ENCODE measurements at regions not wholly inside any gene's neighbourhood (a gene's known extent, or its start where the extent isn't known, plus 50 kb on each side); places are given as distances from the start of the nearest gene placed in this dataset.
A peak's percentile ranks its signal among the peaks of the same experiment; 100 is the strongest.
"Not testable (repeated sequence)": the region's sequence is repeated elsewhere in the genome, so short reads cannot be mapped to it uniquely, and the experiment has no call there.

DNA sequence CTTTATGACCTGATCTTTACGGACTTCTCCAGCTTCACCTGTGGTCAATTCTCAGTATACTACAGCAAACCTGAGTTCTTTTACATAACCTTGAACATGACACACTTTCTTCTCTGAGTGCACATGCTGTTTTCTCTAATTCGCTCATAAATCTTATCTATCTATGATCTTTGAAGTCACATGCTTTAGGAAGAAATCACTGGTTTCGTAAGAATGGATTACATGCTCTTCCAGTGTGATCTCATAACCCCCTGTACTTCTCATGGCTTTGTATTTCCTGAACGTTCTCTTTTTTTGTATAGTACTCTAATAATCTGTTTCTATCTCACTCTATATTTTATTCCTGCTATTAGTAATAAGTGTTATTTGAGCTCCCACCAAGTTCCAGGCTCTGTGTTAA is 1165.2 kb downstream of the TBL1XR1 start:
- DNase-seq: peak; percentile 12

DNA sequence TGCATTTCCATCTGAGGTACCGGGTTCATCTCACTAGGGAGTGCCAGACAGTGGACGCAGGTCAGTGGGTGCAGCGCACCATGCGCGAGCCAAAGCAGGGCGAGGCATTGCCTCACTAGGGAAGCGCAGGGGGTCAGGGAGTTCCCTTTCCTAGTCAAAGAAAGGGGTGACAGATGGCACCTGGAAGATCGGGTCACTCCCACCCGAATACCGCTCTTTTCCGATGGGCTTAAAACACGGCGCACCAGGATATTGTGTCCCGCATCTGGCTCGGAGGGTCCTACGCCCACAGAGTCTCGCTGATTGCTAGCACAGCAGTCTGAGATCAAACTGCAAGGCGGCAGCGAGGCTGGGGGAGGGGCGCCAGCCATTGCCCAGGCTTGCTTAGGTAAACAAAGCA is 1157.1 kb downstream of the NAALADL2 start:
- DNase-seq: not testable (repeated sequence)

DNA sequence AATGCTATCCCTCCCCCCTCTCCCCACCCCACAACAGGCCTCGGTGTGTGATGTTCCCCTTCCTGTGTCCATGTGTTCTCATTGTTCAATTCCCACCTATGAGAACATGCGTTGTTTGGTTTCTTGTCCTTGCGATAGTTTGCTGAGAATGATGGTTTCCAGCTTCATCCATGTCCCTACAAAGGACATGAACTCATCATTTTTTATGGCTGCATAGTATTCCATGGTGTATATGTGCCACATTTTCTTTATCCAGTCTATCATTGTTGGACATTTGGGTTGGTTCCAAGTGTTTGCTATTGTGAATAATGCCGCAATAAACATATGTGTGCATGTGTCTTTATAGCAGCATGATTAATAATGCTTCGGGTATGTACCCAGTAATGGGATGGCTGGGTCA is 1156.1 kb downstream of the NAALADL2 start:
- DNase-seq: not testable (repeated sequence)

DNA sequence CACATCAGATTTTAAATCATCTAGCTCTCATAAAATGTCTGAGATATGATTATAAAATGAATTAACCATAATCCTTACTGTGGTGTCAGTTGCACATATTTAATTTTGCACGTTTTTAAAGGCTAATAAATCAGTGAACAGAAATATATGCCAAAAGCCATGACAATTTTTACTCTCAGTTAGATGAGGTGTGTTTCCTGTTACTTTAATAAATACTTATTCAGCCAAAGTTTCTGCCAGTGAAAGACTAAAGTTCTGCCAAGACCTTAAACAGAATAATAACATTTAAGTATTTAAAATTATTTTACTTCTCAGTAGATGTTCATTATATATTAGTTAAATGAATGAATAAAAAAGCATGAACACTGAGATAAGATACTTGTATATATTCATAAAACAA is 1150.1 kb downstream of the NAALADL2 start:
- no peak for DNase-seq

DNA sequence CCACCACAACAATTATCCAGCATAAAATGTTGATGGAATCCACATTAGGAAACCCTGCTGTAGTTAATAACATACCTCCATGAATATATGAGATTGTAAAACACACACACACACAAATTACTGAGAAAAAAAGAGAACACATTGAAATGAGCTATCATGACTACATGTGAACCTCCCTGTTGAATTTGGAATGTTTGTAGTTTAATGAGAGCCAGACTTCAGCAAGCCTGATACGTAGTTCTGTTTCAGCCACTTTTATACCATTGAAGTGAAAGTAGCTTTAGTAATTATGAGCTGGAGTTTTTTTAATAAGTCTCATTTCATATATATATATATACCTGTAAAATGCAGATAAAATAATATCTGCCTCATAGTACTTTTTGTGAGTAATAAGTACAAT is 1146.4 kb downstream of the NAALADL2 start:
- no peak for DNase-seq

DNA sequence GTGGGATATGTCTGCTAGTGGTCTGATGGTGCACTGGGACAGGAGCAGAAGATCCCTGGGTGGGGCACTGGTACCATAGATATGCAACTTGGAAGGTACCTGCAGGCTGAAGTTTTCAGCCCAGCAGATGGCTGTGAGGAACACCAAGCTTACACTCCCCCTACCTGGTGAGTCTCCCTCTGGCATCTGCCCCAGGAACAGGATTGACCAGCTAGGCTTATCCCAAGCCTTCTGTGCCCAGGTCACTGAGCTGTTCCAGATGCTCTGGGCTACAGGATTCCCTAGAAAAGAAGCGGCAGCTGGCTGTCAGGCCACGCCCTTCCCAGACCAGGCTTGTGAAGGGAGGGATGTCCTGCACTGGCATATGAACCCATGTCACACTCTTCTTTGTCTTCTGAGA is 1130.0 kb downstream of the NAALADL2 start:
- no peak for DNase-seq

DNA sequence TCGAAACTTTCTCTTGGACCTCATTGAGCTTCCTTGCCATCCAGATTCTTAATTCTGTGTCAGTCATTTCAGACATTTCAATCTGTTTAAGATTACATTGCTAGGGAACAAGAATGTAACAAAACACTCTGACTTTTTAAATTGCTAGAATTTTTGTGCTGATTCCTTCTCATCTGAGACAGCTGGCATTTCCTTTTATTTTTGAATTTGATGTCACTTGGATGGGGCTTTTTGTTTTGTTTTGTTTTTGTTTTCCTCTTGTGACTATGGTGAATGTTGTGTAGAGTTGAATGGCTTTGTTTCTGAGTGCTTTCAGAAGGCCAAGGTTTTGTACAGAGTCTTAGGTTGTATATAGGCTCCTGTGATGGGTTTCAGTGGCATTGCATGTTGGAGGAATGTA is 1129.3 kb downstream of the NAALADL2 start:
- DNase-seq: peak; percentile 2

DNA sequence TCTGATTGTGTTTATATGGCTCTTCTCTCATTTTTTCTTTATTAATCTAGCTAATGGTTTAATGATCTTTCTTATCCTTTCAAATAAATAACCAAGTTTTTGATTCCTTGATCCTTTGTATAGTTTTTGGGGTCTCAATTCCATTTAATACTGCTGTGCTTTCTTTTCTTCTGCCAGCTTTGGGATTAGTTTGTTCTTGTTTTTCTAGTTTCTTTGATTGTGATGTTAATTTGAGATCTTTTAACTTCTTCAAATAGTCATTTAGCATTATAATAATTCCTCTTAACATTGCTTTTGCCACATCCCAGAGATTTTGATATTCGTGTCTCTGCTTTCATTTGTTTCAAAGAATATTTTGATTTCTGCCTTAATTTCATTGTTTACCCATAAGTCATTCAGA is 1126.6 kb downstream of the NAALADL2 start:
- no peak for DNase-seq

DNA sequence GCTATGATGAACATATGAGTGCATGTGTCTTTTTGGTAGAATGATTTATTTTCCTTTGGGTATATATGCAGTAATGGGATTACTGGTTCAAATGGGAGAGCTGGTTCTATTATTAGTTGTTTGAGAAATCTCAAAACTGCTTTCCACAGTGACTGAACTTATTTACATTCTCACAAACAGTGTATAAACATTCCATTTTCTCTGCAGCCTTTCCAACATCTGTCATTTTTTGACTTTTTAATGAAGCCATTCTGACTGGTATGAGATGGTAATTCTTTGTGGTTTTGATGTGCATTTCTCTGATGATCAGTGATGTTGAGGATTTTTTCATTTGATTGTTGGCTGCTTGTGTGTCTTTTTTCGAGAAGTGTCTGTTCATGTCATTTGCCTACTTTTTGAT is 1124.2 kb downstream of the NAALADL2 start:
- DNase-seq: peak; percentile 47

DNA sequence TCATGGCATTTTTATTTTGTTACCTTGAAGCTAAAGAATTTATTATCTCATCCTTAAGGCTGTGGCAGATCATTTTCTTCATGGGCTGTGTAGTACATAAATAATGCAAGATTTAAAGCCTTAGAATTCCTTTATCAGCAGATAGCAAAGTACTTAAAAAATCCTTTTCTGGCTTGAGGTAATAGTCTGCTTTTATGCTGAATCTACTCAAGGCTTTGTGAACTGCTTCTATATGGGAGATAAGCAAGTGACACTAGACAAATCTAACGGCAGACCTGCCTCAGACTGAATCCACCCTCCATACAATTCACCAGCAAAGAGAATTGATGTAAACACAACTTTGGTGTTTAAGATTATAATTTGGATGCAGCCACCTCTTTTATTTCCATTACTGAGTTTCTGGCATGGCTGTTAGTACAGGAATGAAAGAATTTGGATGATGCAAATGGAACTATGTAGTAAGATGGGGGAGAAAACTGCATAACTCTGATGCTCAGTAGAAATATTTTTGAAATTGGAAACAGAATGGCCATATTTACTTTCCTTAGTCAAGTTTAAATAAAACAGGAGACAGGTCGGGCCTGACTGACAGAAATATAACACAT is 1121.5 kb downstream of the NAALADL2 start:
- peak; percentile 41 for DNase-seq

DNA sequence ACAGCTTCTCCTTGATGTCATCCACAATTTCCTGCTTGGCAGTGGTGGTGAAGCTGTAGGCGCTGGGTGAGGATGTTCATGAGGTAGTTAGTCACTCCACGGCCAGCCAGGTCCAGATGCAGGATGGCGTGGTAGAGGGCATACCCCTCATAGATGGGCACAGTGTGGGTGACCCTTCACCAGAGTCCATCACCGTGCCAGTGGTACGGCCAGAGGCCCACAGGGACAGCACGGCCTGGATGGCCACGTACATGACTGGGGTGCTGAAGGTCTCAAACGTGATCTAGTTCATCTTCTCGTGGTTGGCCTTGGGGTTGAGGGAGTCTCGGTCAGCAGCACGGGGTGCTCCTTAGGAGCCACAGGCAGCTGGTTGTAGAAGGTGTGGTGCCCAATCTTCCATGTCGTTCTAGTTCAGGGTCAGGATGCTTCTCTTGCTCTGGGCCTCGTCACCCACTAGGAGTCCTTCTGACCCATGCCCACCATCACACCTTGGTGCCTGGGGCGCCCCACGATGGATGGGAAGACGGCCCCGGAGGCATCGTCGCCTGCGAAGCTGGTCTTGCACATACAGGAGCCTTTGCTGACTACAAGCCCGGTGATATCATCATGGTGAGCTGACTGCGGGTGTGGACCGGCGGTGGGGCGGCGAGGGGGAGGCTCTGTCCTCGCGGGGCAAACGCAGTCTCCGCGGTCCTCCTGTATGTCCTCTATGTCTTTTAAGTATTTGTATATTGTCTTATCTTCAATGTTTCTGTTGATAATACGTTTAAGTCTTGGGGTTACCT is 1119.0 kb downstream of the NAALADL2 start:
- DNase-seq: no peak

DNA sequence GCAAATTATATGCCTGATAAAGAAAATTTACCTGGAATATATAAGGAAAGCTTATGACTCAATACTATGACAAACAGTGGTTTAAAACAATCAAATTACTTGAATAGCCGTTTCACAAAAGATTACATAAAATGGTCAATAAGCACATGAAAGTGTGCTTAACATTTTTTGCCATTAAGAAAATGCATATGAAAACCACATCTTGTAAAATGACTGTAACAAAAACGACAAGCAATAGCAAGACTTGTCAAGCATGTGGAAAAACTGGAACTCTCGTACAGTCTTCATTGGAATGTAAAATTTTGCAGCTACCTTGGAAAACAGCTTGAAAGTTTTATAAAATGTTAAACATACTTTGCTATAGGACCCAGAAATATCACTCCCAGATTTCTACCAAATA is 1110.3 kb downstream of the NAALADL2 start:
- DNase-seq: no peak

DNA sequence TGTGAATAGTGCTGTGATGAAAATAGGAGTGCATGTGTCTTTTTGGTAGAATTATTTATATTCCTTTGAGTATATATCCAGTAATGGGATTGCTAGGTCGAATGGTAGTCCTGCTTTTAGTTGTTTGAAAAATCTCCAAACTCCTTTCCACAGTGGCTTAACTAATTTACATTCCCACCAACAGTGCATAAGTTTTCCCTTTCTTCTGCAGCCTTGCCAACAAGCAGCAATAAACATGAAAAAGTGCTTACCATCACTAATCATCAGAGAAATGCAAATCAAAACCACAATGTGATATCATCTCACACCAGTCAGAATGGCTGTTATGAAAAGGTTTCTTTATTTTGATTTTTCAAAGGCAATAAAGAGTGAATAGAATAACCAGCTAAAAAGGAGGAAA is 1105.9 kb downstream of the NAALADL2 start:
- DNase-seq: peak; percentile 35

DNA sequence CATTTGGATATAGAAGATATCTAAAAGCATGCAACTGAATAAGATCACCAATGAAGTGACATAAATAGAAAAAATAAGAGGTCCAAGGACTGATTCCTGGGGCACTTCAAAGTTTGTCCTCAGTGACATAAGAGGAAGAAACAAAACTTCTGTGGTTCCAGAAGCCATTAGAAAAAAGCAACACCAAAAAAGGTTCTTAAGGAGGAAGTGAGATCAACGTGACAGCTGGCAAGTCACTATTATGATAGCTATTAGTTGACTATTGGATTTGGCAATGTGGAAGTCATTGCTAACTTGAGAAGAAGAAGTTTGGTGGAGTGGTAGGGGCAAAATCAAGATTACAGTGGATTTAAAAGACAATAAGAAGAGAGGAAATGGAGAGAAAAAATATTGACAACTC is 1098.3 kb downstream of the NAALADL2 start:
- no peak for DNase-seq

DNA sequence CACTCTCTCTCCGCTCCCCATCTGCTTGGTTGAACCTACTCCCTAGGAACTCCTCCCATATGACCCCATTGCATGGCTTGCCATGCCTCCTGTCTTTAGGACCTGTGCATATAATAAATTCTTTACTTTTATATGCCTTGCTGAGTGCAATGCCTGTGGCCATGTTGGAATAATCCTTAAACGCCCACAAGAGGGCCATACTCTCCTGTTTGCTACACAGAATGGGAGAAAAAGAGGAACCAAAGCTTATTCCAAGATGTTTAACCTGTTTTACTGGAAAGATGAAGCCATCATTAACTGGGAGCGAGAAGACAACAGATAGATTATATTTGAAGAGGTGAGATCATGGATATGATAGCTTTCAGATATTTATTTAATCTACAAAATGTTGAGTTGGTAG is 1097.8 kb downstream of the NAALADL2 start:
- peak; percentile 14 for DNase-seq

DNA sequence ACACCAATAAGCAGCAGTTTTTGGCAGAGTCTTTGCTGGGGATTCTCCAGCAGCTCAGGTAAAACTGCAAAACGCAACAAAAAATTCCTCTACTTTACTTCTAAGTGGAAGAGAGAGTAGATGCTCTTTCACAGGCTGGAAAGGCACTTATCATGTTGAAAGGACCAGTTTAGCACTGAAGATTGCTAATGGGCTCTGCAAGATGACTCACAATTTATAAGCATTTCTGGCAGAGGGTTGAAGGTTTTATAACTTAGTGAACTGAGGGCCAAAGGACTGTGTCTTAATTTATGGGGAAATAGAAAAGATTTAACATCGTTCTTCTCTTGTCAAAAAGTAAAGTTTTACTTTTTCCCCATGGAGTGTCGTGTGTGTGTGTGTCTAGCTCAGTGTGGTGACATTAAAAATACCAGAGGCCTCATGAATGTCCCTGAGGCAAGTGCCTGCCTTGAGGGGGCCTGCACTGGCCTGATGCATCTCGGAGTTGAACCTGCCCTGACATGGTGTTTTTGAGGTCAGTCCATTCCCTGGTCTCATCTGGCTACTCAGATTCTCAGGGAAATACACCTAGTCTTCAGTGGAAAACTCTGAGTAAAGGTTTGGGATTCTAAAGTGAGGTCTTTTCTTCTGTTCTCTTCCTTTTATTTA is 1092.0 kb downstream of the NAALADL2 start:
- peak; percentile 51 for DNase-seq

DNA sequence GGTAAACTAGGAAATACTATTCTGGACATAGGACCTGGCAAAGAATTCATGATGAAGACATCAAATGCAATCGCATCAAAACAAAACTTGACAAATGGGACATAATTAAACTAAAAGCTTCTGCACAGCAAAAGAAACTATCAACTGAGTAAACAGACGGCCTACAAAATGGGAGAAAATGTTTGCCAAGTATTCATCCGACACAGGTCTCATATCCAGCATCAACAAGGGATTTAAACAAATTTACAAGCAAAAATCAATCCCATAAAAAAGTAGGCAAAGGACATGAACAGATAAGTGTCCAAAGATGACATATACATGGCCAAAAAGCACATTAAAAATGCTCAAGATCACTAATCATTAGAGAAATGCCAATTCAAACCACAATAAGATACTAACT is 1088.9 kb downstream of the NAALADL2 start:
- no peak for DNase-seq

DNA sequence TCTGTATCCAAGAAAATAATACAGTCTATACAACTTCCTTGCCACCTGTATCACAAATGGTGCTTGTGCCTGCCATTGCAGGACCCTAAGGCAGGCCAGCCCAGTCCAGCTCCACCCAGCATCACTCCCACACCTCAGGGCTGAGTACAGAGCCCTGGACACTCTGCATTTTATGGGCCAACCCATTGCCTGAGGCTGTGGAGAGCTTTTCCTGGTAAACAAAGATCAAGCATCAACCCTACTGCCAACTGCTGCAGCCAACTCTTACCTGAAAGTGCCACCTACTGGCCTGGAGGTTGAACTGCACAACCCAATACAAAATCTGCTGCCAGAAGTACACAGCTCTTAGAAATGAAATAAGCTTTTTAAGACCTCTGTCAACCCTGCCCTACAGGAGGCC is 1082.2 kb downstream of the NAALADL2 start:
- DNase-seq: peak; percentile 4

DNA sequence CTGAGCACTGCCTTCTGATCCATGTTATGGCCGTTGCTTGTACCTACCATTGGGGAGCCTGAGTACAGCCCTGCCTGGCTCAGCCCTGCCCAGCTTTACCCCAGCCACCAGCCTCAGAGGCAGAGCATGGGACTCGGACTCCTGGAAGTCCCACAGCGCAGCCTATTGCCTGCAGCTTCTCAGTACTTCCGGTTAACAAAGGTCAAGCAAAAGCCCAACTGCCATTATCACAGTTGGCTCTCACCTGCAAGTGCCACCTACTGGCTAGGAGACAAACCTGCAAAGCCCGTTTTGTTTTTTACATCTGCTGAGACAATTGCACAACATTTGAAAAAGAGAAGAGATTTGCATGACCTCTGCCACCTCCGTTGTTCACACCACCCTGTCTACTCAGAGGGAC is 1081.7 kb downstream of the NAALADL2 start:
- no peak for DNase-seq

DNA sequence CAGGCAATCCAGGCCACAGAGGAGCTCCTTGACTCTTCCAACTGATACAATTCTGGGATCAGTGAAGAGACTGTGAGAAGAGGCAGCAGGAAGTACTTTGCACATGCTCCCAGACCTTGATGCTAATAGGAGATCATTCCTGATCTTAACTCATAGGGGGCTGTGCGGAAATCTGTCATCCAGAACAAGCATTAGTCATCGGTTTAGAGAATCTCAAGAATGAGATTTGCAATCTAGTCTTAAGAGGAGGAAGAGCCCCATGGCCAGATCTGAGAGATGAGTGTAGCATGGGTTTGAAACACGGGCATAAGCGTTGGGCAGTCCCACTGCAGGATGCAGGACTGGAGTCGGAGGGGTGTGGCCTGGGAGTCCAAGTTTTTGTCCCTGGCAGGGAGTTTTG is 1081.1 kb downstream of the NAALADL2 start:
- peak; percentile 65 for DNase-seq

DNA sequence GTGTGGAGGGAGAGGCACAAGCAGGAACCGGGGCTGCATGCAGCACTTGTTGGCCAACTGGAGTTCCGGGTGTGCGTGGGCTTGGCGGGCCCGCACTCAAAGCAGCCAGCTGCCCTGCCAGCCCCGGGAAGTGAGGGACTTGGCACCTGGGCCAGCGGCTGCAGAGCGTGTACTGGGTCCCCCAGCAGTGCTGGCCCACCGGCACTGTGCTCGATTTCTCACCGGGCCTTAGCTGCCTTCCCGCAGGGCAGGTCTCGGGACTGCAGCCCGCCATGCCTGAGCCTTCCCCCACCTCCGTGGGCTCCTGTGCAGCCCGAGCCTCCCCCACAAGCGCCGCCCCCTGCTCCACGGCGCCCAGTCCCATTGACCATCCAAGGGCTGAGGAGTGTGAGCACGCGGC is 1078.2 kb downstream of the NAALADL2 start:
- not testable (repeated sequence) for DNase-seq

DNA sequence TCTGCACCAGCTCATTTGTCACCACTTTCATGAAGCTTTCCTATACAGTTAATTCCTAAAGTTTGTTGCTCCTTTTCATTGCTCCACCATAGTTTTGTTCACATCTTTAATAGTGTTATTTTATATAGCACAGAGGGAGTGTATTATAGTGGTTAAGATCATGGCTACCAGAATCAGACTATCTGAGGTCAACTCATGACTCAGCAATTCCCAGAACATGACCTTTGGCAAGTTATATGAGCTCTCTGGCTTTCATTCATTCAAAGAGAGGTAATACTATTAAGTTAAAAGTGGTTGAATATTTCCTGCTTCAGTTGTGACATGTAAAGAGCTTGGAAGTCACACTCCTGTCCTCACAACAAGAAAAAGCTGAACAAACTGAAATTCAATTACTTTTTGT is 1073.5 kb downstream of the NAALADL2 start:
- DNase-seq: peak; percentile 4

DNA sequence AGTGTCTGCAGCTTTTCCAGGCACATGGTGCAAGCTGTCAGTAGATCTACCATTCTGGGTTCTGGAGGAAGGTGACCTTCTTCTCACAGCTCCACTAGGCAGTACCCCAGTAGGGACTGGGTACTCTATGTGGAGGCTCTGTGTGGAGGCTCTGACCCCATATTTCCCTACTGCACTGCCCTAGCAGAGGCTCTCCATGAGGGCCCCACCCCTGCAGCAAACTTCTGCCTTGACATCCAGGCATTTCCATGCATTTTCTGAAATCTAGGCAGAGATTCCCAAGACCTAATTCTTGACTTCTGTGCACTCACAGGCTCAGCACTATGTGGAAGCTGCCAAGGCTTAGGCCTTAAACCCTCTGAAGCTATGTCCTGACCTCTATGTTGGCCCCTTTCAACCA is 1060.0 kb downstream of the NAALADL2 start:
- no peak for DNase-seq

DNA sequence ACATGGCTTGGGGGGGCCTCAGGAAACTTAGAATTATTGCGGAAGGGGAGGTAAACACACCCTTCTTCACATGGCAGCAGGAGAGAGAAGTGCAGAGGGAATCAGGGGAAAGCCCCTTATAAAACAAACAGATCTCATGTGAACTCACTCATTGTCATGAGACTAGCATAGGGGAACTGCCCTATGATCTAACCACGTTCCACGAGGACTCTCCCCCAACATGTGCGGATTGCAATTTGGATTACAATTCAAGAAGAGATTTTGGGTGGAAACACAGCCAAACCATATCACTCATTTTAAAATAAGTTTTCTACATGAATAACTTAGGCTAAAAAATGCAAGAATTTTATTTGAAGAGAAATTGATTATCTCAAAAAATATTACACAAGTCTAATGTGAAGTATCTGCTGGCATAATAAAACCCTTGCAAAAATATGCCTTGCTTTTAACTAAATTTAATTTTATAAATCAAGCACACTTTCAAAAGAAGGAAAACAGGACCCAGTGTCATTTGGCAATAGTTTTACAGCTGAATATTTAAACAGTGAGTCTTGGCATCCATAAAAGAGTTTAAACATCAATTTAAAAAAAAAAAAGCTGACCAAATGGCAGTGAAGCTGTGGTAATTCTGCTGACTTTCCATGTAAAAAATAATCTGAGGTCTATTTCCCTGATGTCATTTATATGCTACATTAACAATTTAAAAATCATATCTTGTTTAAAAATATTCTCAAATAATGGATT is 1057.2 kb downstream of the NAALADL2 start:
- DNase-seq: no peak
